Activated CD4-positive, alpha-beta T cell treated with anti-CD3 and anti-CD28 coated beads, Interleukin-2, amount 10 ng/mL, durations not matched to agents 7 days and 5 days (primary cell): ENCODE measurements at regions not wholly inside any gene's neighbourhood (a gene's known extent, or its start where the extent isn't known, plus 50 kb on each side); places are given as distances from the start of the nearest gene placed in this dataset.
"Not testable (repeated sequence)": the region's sequence is repeated elsewhere in the genome, so short reads cannot be mapped to it uniquely, and the experiment has no call there.

Experiments used
- CTCF ChIA-PET: fragments of 350-600 bp; sonication (Branson Sonifier 250); formaldehyde crosslinking; loops from one replicate; lab custom pipeline; 2021; ENCODE audit warnings: antibody characterized with exemption; lab: Charles Lee
- POLR2A ChIA-PET: fragments of 350-600 bp; sonication (Branson Sonifier 250); formaldehyde crosslinking; loops from one replicate; lab custom pipeline; 2021; ENCODE audit warnings: antibody characterized with exemption; lab: Charles Lee
- DNase-seq: peaks from one replicate; pipeline ENCODE4 v3.0.0-alpha.2; 2020
- H3K27ac Mint-ChIP-seq: one replicate; pipeline ENCODE4 v1.8.0; 2021; ENCODE audit warnings: mild to moderate bottlenecking, moderate library complexity, mixed read lengths
- H3K27me3 Mint-ChIP-seq: one replicate; pipeline ENCODE4 v1.8.0; 2021; ENCODE audit warnings: mixed read lengths
- H3K36me3 Mint-ChIP-seq: one replicate; pipeline ENCODE4 v1.8.0; 2021; ENCODE audit warnings: low read depth, mixed read lengths
- H3K4me1 Mint-ChIP-seq: one replicate; pipeline ENCODE4 v1.8.0; 2021; ENCODE audit warnings: mixed read lengths
- H3K4me3 Mint-ChIP-seq: one replicate; pipeline ENCODE4 v1.8.0; 2021; ENCODE audit warnings: mild to moderate bottlenecking, moderate library complexity, mixed read lengths
- H3K9me3 Mint-ChIP-seq: one replicate; pipeline ENCODE4 v1.8.0; 2021; ENCODE audit warnings: mixed read lengths

DNA sequence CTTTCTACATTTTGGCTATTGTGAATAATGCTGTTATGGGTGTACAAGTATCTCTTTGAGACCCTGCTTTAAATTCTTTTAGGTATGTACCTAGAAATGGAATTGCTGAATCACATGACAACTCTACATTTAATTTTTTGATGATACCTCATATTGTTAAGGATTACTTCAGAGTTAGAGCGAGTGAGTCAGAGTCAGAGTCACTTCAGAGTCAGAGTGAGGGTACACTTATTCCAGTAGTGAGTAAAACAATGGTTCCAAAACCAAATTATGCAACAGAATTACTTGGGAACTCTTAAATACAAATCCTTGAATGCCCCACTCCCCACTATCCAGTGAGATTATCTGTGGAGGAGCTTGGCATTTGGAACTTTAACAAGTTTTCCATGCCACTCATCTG is 50.3 kb upstream of the SNRK start:
- H3K36me3 Mint-ChIP-seq = no peaks in the 10 kb centered on the region
- H3K27ac Mint-ChIP-seq = no peak overlapping the region
- H3K4me3 Mint-ChIP-seq = no peak overlapping the region
- POLR2A ChIA-PET = no interaction called here
- no peaks in the 10 kb centered on the region for H3K27me3 Mint-ChIP-seq
- no peak for DNase-seq
- H3K9me3 Mint-ChIP-seq = peaks cover 6% of the 10 kb centered on the region
- CTCF ChIA-PET = no interaction called here
- H3K4me1 Mint-ChIP-seq = peaks cover 15% of the 10 kb centered on the region

GRCh38 chr3:43233062-43233461 is 53.3 kb upstream of the SNRK start:
- ChIA-PET CTCF (interaction anchor here (0.6 to 1.5 kb wide), 3 partner anchors 9 to 1722 kb away, joined by 3 read pairs; no protein-coding TSS in a partner anchor), POLR2A (no interaction called here)
- Mint-ChIP-seq H3K36me3 (no peaks in the 10 kb centered on the region), H3K27ac (no peak overlapping the region), H3K4me3 (no peak overlapping the region), H3K27me3 (peaks cover 3% of the 10 kb centered on the region), H3K4me1 (peaks cover 15% of the 10 kb centered on the region), H3K9me3 (peaks cover 3% of the 10 kb centered on the region)
- DNase-seq = no peak

- no peak overlapping the region for H3K27ac Mint-ChIP-seq
- CTCF ChIA-PET = interaction anchor here (1.1 to 1.3 kb wide), 2 partner anchors 11 to 22 kb away, joined by 3 to 4 read pairs; no protein-coding TSS in a partner anchor
- DNase-seq = no peak
- H3K9me3 Mint-ChIP-seq = peaks cover 19% of the 10 kb centered on the region
- H3K4me1 Mint-ChIP-seq = peaks cover 9% of the 10 kb centered on the region
- H3K4me3 Mint-ChIP-seq = no peak overlapping the region
- peaks cover 9% of the 10 kb centered on the region for H3K27me3 Mint-ChIP-seq
- POLR2A ChIA-PET = no interaction called here
- peaks cover 11% of the 10 kb centered on the region for H3K36me3 Mint-ChIP-seq
Measured at GRCh38 chr3:43231276-43232000, 54.9 kb upstream of the SNRK start.

DNA sequence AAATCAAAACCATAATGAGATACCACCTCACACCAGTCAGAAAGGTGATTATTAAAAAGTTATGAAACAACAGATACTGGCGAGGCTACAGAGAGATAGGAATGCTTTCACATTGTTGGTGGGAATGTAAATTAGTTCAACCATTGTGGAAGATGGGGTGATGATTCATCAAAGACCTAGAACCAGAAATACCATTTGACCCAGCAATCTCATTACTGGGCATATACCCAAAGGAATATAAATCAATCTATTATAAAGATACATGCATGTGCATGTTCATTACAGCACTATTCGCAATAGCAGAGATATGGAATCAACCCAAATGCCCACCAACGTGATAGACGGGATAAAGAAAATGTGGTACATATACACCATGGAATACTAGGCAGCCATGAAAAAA is 56.5 kb upstream of the SNRK start:
- ChIA-PET CTCF (interaction anchor here (1.0 kb wide), 1 partner anchor 64 kb away, joined by 3 read pairs; no protein-coding TSS in a partner anchor), POLR2A (interaction anchor here (0.6 kb wide), 1 partner anchor 10 kb away, joined by 5 read pairs; no protein-coding TSS in a partner anchor)
- not testable (repeated sequence) for DNase-seq, H3K4me1 Mint-ChIP-seq, H3K27ac Mint-ChIP-seq, H3K4me3 Mint-ChIP-seq, H3K27me3 Mint-ChIP-seq
- H3K36me3 Mint-ChIP-seq = peaks cover 11% of the 10 kb centered on the region
- peaks cover 19% of the 10 kb centered on the region for H3K9me3 Mint-ChIP-seq

GRCh38 chr3:43227685-43228084 is 58.7 kb upstream of the SNRK start:
- DNase-seq, H3K27ac Mint-ChIP-seq, H3K27me3 Mint-ChIP-seq, POLR2A ChIA-PET, H3K4me3 Mint-ChIP-seq, CTCF ChIA-PET: not testable (repeated sequence)
- peaks cover 22% of the 10 kb centered on the region for H3K9me3 Mint-ChIP-seq
- H3K36me3 Mint-ChIP-seq = peaks cover 15% of the 10 kb centered on the region
- peaks cover 21% of the 10 kb centered on the region for H3K4me1 Mint-ChIP-seq

DNA sequence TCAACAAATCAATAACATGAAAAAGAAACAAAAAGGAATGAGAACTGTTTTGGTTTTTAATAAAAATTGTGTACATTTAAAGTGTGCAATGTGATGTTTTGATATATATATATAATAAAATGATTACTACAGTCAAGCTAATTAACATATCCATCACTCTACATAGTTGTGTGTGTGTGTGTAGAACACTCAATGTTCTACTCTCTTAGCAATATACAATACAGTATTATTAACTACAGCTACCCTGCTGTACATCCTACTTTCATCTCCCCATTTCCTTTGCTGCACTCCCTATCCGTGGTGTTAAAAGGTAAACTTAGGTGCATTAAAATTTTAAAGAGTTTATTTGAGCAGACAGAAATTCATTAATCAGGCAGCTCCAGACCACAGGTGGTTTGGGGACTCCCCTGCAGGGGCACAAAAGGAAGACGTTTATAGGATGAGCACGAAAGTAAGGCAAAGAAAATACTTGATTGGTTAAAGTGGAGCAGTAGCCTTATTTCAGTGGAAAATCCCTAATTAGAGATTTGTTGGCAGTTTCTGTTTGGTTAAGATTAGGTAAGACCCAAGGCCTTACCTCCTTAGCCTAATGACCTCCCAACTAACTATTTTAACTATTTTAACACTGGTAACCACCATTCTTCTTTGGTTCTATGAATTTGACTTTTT is 61.8 kb upstream of the SNRK start:
- no peak for DNase-seq
- no peak overlapping the region for H3K4me3 Mint-ChIP-seq
- peaks cover 24% of the 10 kb centered on the region for H3K9me3 Mint-ChIP-seq
- peaks cover 45% of the 10 kb centered on the region for H3K4me1 Mint-ChIP-seq
- H3K27me3 Mint-ChIP-seq = peaks cover 6% of the 10 kb centered on the region
- H3K36me3 Mint-ChIP-seq = peaks cover 15% of the 10 kb centered on the region
- H3K27ac Mint-ChIP-seq = no peak overlapping the region
- POLR2A ChIA-PET = no interaction called here
- CTCF ChIA-PET = interaction anchor here (1.6 kb wide), 1 partner anchor 278 kb away, joined by 6 read pairs; no protein-coding TSS in a partner anchor

GRCh38 chr3:43223670-43224364 is 62.5 kb upstream of the SNRK start:
- DNase-seq = no peak
- peaks cover 6% of the 10 kb centered on the region for H3K27me3 Mint-ChIP-seq
- H3K36me3 Mint-ChIP-seq = peaks cover 15% of the 10 kb centered on the region
- H3K27ac Mint-ChIP-seq = no peak overlapping the region
- H3K4me3 Mint-ChIP-seq = no peak overlapping the region
- H3K4me1 Mint-ChIP-seq = peaks cover 47% of the 10 kb centered on the region
- ChIA-PET CTCF (interaction anchor here (0.6 to 1.6 kb wide), 6 partner anchors 11 to 415 kb away, joined by 3 to 9 read pairs (median 5); no protein-coding TSS in a partner anchor), POLR2A (no interaction called here)
- H3K9me3 Mint-ChIP-seq = peaks cover 25% of the 10 kb centered on the region

DNA sequence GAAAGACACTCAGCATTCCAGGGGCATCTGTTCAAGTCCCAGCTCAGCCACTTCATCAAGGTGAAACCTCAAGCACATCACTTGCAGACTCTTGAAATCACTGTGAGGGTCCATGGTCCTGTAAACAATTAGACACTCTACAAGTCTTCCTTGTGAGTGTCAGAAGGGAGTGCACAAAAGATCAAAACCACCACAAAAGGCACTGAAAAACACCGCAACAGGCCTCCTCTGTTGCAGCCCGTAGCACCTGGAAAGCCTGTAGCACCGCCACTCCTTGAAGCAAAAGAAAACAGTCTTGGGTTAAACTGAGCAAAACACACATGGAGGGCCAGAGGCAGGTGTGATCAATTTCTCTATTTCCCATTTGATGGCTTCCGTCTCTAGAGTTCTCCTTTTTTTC is 63.8 kb upstream of the SNRK start:
- Mint-ChIP-seq H3K4me1 (peaks cover 55% of the 10 kb centered on the region), H3K27ac (peak overlapping the region; percentile 81), H3K36me3 (peaks cover 10% of the 10 kb centered on the region), H3K9me3 (peaks cover 20% of the 10 kb centered on the region), H3K4me3 (peak overlapping the region; percentile 6), H3K27me3 (peaks cover 2% of the 10 kb centered on the region)
- ChIA-PET CTCF (no interaction called here), POLR2A (no interaction called here)
- peak; percentile 54 for DNase-seq

DNA sequence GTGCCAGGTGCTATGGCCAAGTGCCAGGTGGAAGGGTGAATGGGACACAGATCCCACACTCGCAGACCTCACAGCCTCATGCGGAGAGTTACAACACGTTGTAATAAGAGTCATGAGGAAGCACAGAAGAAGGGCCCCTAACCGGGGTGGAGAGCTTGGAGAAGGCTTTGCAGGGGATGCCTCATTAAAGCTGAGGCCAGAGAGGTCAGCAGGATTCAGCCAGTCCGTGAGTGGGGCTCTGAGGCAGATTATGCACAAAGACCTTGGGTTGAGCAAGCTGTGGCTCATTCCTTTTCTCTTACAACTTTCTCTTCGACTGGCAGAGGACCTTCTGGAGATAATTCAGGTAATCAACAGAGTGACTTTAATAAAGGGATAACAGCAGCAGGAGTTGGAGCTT is 65.3 kb upstream of the SNRK start:
- H3K4me1 Mint-ChIP-seq = peaks cover 66% of the 10 kb centered on the region
- H3K4me3 Mint-ChIP-seq = no peak overlapping the region
- no peaks in the 10 kb centered on the region for H3K27me3 Mint-ChIP-seq
- ChIA-PET POLR2A (no interaction called here), CTCF (interaction anchor here (0.9 kb wide), 1 partner anchor 24 kb away, joined by 4 read pairs; no protein-coding TSS in a partner anchor)
- H3K36me3 Mint-ChIP-seq = peaks cover 3% of the 10 kb centered on the region
- H3K27ac Mint-ChIP-seq = peak overlapping the region; percentile 19
- DNase-seq = no peak
- peaks cover 8% of the 10 kb centered on the region for H3K9me3 Mint-ChIP-seq

DNA sequence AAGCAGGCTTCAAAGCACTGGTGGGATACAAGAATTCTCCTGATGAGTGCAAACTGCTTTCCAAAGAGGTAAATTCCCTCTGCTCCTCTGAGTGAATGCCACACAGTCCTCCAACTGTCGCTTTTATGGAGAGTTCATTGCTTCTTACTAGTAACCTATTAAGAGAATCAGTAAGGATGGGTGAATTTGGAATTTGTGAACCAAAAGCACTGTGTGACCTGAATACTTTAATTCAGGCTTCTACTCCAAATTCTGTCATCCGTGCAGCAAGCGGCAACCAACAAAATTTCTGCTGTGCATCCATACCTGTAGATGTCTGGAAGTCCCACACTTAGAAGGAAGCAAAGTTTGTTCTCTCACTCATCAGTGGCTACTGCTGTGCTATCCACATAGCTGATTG is 66.7 kb upstream of the SNRK start:
- no peak for DNase-seq
- peaks cover 8% of the 10 kb centered on the region for H3K9me3 Mint-ChIP-seq
- H3K4me1 Mint-ChIP-seq = peaks cover 64% of the 10 kb centered on the region
- ChIA-PET POLR2A (no interaction called here), CTCF (interaction anchor here (1.6 kb wide), 1 partner anchor 283 kb away, joined by 3 read pairs; no protein-coding TSS in a partner anchor)
- no peak overlapping the region for H3K27ac Mint-ChIP-seq
- peaks cover 3% of the 10 kb centered on the region for H3K36me3 Mint-ChIP-seq
- H3K27me3 Mint-ChIP-seq = no peaks in the 10 kb centered on the region
- no peak overlapping the region for H3K4me3 Mint-ChIP-seq

DNA sequence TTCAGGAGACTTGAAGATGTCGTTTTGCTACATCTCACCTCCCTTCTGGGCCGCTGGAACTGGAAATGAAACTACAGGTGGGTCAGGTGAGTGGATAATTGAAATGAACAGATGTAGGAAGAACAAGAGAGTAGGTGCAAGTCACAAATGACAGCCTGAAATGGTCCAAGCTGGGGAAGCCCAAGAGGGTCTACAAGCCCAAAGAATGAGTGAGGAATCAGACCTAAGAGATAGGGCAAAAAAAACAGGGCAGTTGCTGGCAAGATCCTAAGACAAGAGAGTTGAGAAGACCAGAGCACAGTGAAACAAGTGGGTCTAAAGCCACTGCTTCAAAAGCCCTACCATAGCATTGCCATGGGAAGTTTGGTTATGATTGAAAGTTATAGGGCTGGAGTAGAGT is 67.4 kb upstream of the SNRK start:
- no peaks in the 10 kb centered on the region for H3K27me3 Mint-ChIP-seq
- ChIA-PET CTCF (interaction anchor here (1.0 to 1.6 kb wide), 2 partner anchors 15 to 283 kb away, joined by 3 read pairs; no protein-coding TSS in a partner anchor), POLR2A (no interaction called here)
- no peak overlapping the region for H3K4me3 Mint-ChIP-seq
- no peak for DNase-seq
- H3K36me3 Mint-ChIP-seq = peaks cover 3% of the 10 kb centered on the region
- H3K27ac Mint-ChIP-seq = no peak overlapping the region
- peaks cover 8% of the 10 kb centered on the region for H3K9me3 Mint-ChIP-seq
- peaks cover 59% of the 10 kb centered on the region for H3K4me1 Mint-ChIP-seq

GRCh38 chr3:43218156-43218555 is 68.2 kb upstream of the SNRK start:
- DNase-seq = no peak
- peaks cover 54% of the 10 kb centered on the region for H3K4me1 Mint-ChIP-seq
- H3K27ac Mint-ChIP-seq = no peak overlapping the region
- POLR2A ChIA-PET = no interaction called here
- CTCF ChIA-PET = no interaction called here
- no peak overlapping the region for H3K4me3 Mint-ChIP-seq
- H3K27me3 Mint-ChIP-seq = no peaks in the 10 kb centered on the region
- peaks cover 3% of the 10 kb centered on the region for H3K36me3 Mint-ChIP-seq
- peaks cover 8% of the 10 kb centered on the region for H3K9me3 Mint-ChIP-seq
